Mesenchymal stem cell (in vitro differentiated cells and primary cell): ENCODE measurements at regions not wholly inside any gene's neighbourhood (a gene's known extent, or its start where the extent isn't known, plus 50 kb on each side); places are given as distances from the start of the nearest gene placed in this dataset.

Source experiments
- DNase-seq: peaks from one replicate; pipeline ENCODE4 v3.0.0-alpha.2; 2013
- H2AFZ ChIP-seq: one replicate; pipeline ENCODE4 v1.6.1; 2013; ENCODE audit warnings: low read depth, mild to moderate bottlenecking, control low read depth, inconsistent platforms, low read length, moderate library complexity
- H2AK5ac ChIP-seq: 2 replicates; pipeline ENCODE4 v1.6.1; 2013; ENCODE audit warnings: low read length, moderate library complexity, mild to moderate bottlenecking, inconsistent platforms; ENCODE audit not compliant: severe bottlenecking
- H2BK120ac ChIP-seq: one replicate; pipeline ENCODE4 v1.6.1; 2013; ENCODE audit warnings: low read depth, mild to moderate bottlenecking, inconsistent platforms, low read length, moderate library complexity
- H2BK12ac ChIP-seq, 2 experiments: one replicate each; pipeline ENCODE4 v1.6.1; 2013; ENCODE audit warnings: inconsistent platforms in 2 of 2, low read length in 2 of 2, mild to moderate bottlenecking in 2 of 2, moderate library complexity in 2 of 2, control low read depth in 1 of 2
- H2BK15ac ChIP-seq: one replicate; pipeline ENCODE4 v1.6.1; 2013; ENCODE audit warnings: mild to moderate bottlenecking, low read depth, inconsistent platforms; ENCODE audit not compliant: poor library complexity, severe bottlenecking
- H2BK5ac ChIP-seq: 2 replicates; pipeline ENCODE4 v1.6.1; 2013; ENCODE audit warnings: low read depth, mild to moderate bottlenecking, low read length, control low read depth, inconsistent platforms; ENCODE audit not compliant: poor library complexity, severe bottlenecking
- H3K14ac ChIP-seq, 2 experiments: one replicate each; pipeline ENCODE4 v1.6.1; 2013; ENCODE audit warnings: inconsistent platforms in 2 of 2, low read length in 2 of 2, control low read depth in 1 of 2, mild to moderate bottlenecking in 1 of 2, moderate library complexity in 1 of 2
- H3K18ac ChIP-seq, 2 experiments: one replicate each; pipeline ENCODE4 v1.6.1; 2013; ENCODE audit warnings: inconsistent platforms in 2 of 2, low read length in 2 of 2, control low read depth in 1 of 2, low read depth in 1 of 2, mild to moderate bottlenecking in 1 of 2
- H3K23ac ChIP-seq, 2 experiments: one replicate each; pipeline ENCODE4 v1.6.1; 2013; ENCODE audit warnings: inconsistent platforms in 2 of 2, low read length in 2 of 2, mild to moderate bottlenecking in 2 of 2, moderate library complexity in 2 of 2, control low read depth in 1 of 2
- H3K27ac ChIP-seq: 2 replicates; pipeline ENCODE4 v1.5.1; 2013; ENCODE audit warnings: mild to moderate bottlenecking, moderate library complexity, low read length, control low read depth, inconsistent platforms; ENCODE audit not compliant: poor library complexity, severe bottlenecking
- H3K27me3 ChIP-seq, 2 experiments: 2 replicates each; pipeline versions ENCODE4 v1.6.1 to v1.7.0; 2013; ENCODE audit warnings: low read length in 2 of 2, mild to moderate bottlenecking in 2 of 2, moderate library complexity in 2 of 2, control low read depth in 1 of 2, inconsistent platforms in 1 of 2; ENCODE audit not compliant: control insufficient read depth in 1 of 2, insufficient read depth in 1 of 2
- H3K36me3 ChIP-seq, 2 experiments: 2 replicates each; pipeline versions ENCODE4 v1.6.1 to v1.7.0; 2013; ENCODE audit warnings: low read length in 2 of 2, control low read depth in 1 of 2, inconsistent platforms in 1 of 2, low read depth in 1 of 2, mild to moderate bottlenecking in 1 of 2; ENCODE audit not compliant: insufficient read depth in 2 of 2, control insufficient read depth in 1 of 2
- H3K4ac ChIP-seq, 2 experiments: one replicate each; pipeline ENCODE4 v1.6.1; 2013; ENCODE audit warnings: inconsistent platforms in 2 of 2, low read length in 2 of 2, mild to moderate bottlenecking in 2 of 2, moderate library complexity in 2 of 2, control low read depth in 1 of 2, low read depth in 1 of 2
- H3K4me1 ChIP-seq: 2 replicates; pipeline ENCODE4 v1.6.1; 2013; ENCODE audit warnings: low read depth, low read length, control low read depth; ENCODE audit not compliant: control insufficient read depth, insufficient read depth
- H3K4me2 ChIP-seq: 2 replicates; pipeline ENCODE4 v1.6.1; 2013; ENCODE audit warnings: low read length, mild to moderate bottlenecking, inconsistent platforms; ENCODE audit not compliant: poor library complexity, severe bottlenecking
- H3K4me3 ChIP-seq, 2 experiments: 2 replicates each; pipeline versions ENCODE4 v1.5.1 to v1.7.0; 2013; ENCODE audit warnings: low read length in 2 of 2, mild to moderate bottlenecking in 2 of 2, control low read depth in 1 of 2, low read depth in 1 of 2; ENCODE audit not compliant: insufficient read depth in 1 of 2
- H3K79me1 ChIP-seq: replicated peaks from 2 replicates; pipeline ENCODE4 v1.6.1; 2013; ENCODE audit warnings: mild to moderate bottlenecking, control low read depth, low read length, inconsistent platforms; ENCODE audit not compliant: poor library complexity, severe bottlenecking
- H3K9ac ChIP-seq: 2 replicates; pipeline ENCODE4 v1.7.0; 2013; ENCODE audit warnings: mild to moderate bottlenecking, low read length, moderate library complexity
- H3K9me3 ChIP-seq: 2 replicates; pipeline ENCODE4 v1.7.0; 2013; ENCODE audit warnings: mild to moderate bottlenecking, low read length; ENCODE audit not compliant: control insufficient read depth
- H4K8ac ChIP-seq: one replicate; pipeline ENCODE4 v1.6.1; 2013; ENCODE audit warnings: inconsistent platforms, mild to moderate bottlenecking, low read length, moderate library complexity
- H4K91ac ChIP-seq: one replicate; pipeline ENCODE4 v1.6.1; 2013; ENCODE audit warnings: mild to moderate bottlenecking, low read length, inconsistent platforms
- WGBS: methylation state at CpG from one replicate; pipeline ENCODE4 v1.1.7; 2013; ENCODE audit warnings: mixed read lengths; 5-methylcytosine and 5-hydroxymethylcytosine counted together

GRCh38 chr13:22226086-22226485, 555.2 kb downstream of the FGF9 start:
- no peak overlapping the region for H2BK5ac ChIP-seq
- DNase-seq: no peak
- H4K91ac ChIP-seq: no peak overlapping the region
- H2BK120ac ChIP-seq: no peak overlapping the region
- H3K23ac ChIP-seq: no peak overlapping the region
- no peaks in the 10 kb centered on the region for H3K36me3 ChIP-seq
- no peaks in the 10 kb centered on the region for H3K79me1 ChIP-seq
- H2BK15ac ChIP-seq: no peak overlapping the region
- no peak overlapping the region for H3K9ac ChIP-seq
- H3K27me3 ChIP-seq: no peaks in the 10 kb centered on the region
- no peak overlapping the region for H2AFZ ChIP-seq
- no peaks in the 10 kb centered on the region for H3K4me1 ChIP-seq
- H3K14ac ChIP-seq: no peak overlapping the region
- WGBS: 30% methylated on average over 3 of the region's 4 CpGs
- H3K4ac ChIP-seq: no peak overlapping the region
- H2BK12ac ChIP-seq: no peak overlapping the region
- no peak overlapping the region for H2AK5ac ChIP-seq
- no peak overlapping the region for H3K27ac ChIP-seq
- no peaks in the 10 kb centered on the region for H3K9me3 ChIP-seq
- H3K18ac ChIP-seq: no peak overlapping the region
- no peak overlapping the region for H3K4me2 ChIP-seq
- no peak overlapping the region for H3K4me3 ChIP-seq
- no peak overlapping the region for H4K8ac ChIP-seq

- no peaks in the 10 kb centered on the region for H3K9me3 ChIP-seq
- H3K27me3 ChIP-seq: no peaks in the 10 kb centered on the region
- no peak overlapping the region for H2BK12ac ChIP-seq
- WGBS: 88% methylated on average over 1 of the region's 2 CpGs
- no peak overlapping the region for H3K18ac ChIP-seq
- H2AFZ ChIP-seq: no peak overlapping the region
- H3K27ac ChIP-seq: no peak overlapping the region
- H2BK120ac ChIP-seq: no peak overlapping the region
- no peaks in the 10 kb centered on the region for H3K79me1 ChIP-seq
- H3K14ac ChIP-seq: no peak overlapping the region
- H2BK15ac ChIP-seq: no peak overlapping the region
- H3K4ac ChIP-seq: no peak overlapping the region
- H3K9ac ChIP-seq: no peak overlapping the region
- no peak overlapping the region for H2BK5ac ChIP-seq
- no peak overlapping the region for H3K23ac ChIP-seq
- H2AK5ac ChIP-seq: no peak overlapping the region
- H3K4me3 ChIP-seq: no peak overlapping the region
- no peak overlapping the region for H3K4me2 ChIP-seq
- H4K91ac ChIP-seq: no peak overlapping the region
- no peak overlapping the region for H4K8ac ChIP-seq
- H3K36me3 ChIP-seq: no peaks in the 10 kb centered on the region
- no peak for DNase-seq
- no peaks in the 10 kb centered on the region for H3K4me1 ChIP-seq
Observed at GRCh38 chr13:22227895-22228294, 557.0 kb downstream of the FGF9 start.

- 87% methylated on average over 5 of the region's 5 CpGs for WGBS
- H2BK12ac ChIP-seq: no peak overlapping the region
- no peak overlapping the region for H3K27ac ChIP-seq
- H2AFZ ChIP-seq: no peak overlapping the region
- no peaks in the 10 kb centered on the region for H3K27me3 ChIP-seq
- no peak overlapping the region for H3K14ac ChIP-seq
- H4K91ac ChIP-seq: no peak overlapping the region
- no peaks in the 10 kb centered on the region for H3K36me3 ChIP-seq
- no peak overlapping the region for H3K4me2 ChIP-seq
- H2BK5ac ChIP-seq: no peak overlapping the region
- H3K4me1 ChIP-seq: no peaks in the 10 kb centered on the region
- H3K23ac ChIP-seq: no peak overlapping the region
- H2BK120ac ChIP-seq: no peak overlapping the region
- H3K9me3 ChIP-seq: no peaks in the 10 kb centered on the region
- H2BK15ac ChIP-seq: no peak overlapping the region
- H3K4me3 ChIP-seq: no peak overlapping the region
- no peak overlapping the region for H3K4ac ChIP-seq
- no peak overlapping the region for H3K18ac ChIP-seq
- H3K79me1 ChIP-seq: no peaks in the 10 kb centered on the region
- no peak overlapping the region for H4K8ac ChIP-seq
- no peak overlapping the region for H3K9ac ChIP-seq
- no peak for DNase-seq
- H2AK5ac ChIP-seq: no peak overlapping the region
Observed at GRCh38 chr13:22229916-22230315, 559.0 kb downstream of the FGF9 start.

- Histone ChIP-seq H3K36me3 (no peaks in the 10 kb centered on the region), H3K4ac (no peak overlapping the region), H3K9ac (no peak overlapping the region), H2AK5ac (no peak overlapping the region), H2BK15ac (no peak overlapping the region), H3K4me2 (no peak overlapping the region), H2BK5ac (no peak overlapping the region), H4K91ac (no peak overlapping the region), H3K27ac (no peak overlapping the region), H2BK120ac (no peak overlapping the region), H3K14ac (no peak overlapping the region), H3K4me3 (no peak overlapping the region), H2BK12ac (no peak overlapping the region), H3K4me1 (peaks cover 6% of the 10 kb centered on the region), H3K9me3 (no peaks in the 10 kb centered on the region), H4K8ac (no peak overlapping the region), H2AFZ (no peak overlapping the region), H3K27me3 (no peaks in the 10 kb centered on the region), H3K23ac (no peak overlapping the region), H3K79me1 (no peaks in the 10 kb centered on the region), H3K18ac (no peak overlapping the region)
- DNase-seq: no peak
- WGBS: 69% methylated on average over 3 of the region's 3 CpGs
Observed at GRCh38 chr13:22232186-22232585, 561.3 kb downstream of the FGF9 start.
